MG63 (cell line): ENCODE measurements at regions not wholly inside any gene's neighbourhood (a gene's known extent, or its start where the extent isn't known, plus 50 kb on each side); places are given as distances from the start of the nearest gene placed in this dataset.
A peak's percentile ranks its signal among the peaks of the same experiment; 100 is the strongest.

ENCODE experiments used
- DNase-seq: peaks from one replicate; pipeline ENCODE4 v3.0.0-alpha.2; 2020
- H3K27me3 ChIP-seq: fragments of 250-450 bp; sonication (Bioruptor Pico); 2 replicates; pipeline ENCODE4 v1.5.1; 2020; ENCODE audit warnings: mild to moderate bottlenecking, moderate library complexity
- H3K36me3 ChIP-seq: fragments of 250-450 bp; sonication (Bioruptor Pico); 2 replicates; pipeline ENCODE4 v1.5.1; 2020; ENCODE audit warnings: mild to moderate bottlenecking, moderate library complexity
- H3K4me3 ChIP-seq: fragments of 250-450 bp; sonication (Bioruptor Pico); 2 replicates; pipeline ENCODE4 v1.5.1; 2020; ENCODE audit warnings: mild to moderate bottlenecking, moderate library complexity
- H3K9me3 ChIP-seq: fragments of 250-450 bp; sonication (Bioruptor Pico); 2 replicates; pipeline ENCODE4 v1.5.1; 2020; ENCODE audit warnings: mild to moderate bottlenecking, moderate library complexity

DNA sequence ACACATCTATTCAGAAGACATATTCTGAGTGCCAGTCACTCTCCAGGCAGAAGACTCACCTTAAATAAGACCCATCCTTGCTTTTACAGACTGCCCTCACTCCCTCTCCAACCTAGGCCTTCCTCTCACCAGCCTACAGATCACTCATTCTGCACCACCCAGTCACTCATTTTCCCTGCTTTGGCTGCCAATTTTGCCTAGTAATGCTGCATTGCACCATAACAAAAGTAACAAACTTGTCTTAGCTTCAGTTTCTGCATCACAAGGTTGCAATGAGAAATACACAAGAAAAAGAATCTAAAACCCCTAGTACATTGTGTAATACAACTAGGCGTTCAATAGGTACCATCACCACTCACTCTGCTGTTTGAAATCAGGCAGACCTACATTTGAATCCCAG, 292.4 kb downstream of the PLPP3 start:
- DNase-seq: no peak
- Histone ChIP-seq H3K4me3 (no peak overlapping the region), H3K27me3 (no peaks in the 10 kb centered on the region), H3K36me3 (no peaks in the 10 kb centered on the region), H3K9me3 (no peaks in the 10 kb centered on the region)

DNA sequence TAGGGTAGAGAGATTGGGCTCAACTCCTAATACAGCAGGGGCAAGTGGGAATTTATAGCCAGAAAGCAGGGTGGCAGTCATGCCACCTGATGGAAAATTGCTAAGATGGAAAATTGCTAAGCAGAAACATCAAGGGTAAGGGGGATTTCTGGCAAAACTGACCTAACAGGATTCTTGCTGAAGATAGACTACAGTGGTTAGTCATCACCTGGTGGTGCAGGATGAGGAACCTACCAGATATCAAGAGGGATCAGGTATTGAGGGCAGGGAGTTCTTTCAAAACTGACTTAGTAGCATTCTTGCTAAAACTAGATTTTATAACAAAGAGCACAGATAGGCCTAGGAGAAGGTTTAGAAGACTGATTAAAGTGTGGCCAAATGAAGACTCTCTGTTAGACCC, 292.9 kb downstream of the PLPP3 start:
- H3K9me3 ChIP-seq: no peaks in the 10 kb centered on the region
- no peak for DNase-seq
- no peaks in the 10 kb centered on the region for H3K27me3 ChIP-seq
- H3K36me3 ChIP-seq: no peaks in the 10 kb centered on the region
- no peak overlapping the region for H3K4me3 ChIP-seq

DNA sequence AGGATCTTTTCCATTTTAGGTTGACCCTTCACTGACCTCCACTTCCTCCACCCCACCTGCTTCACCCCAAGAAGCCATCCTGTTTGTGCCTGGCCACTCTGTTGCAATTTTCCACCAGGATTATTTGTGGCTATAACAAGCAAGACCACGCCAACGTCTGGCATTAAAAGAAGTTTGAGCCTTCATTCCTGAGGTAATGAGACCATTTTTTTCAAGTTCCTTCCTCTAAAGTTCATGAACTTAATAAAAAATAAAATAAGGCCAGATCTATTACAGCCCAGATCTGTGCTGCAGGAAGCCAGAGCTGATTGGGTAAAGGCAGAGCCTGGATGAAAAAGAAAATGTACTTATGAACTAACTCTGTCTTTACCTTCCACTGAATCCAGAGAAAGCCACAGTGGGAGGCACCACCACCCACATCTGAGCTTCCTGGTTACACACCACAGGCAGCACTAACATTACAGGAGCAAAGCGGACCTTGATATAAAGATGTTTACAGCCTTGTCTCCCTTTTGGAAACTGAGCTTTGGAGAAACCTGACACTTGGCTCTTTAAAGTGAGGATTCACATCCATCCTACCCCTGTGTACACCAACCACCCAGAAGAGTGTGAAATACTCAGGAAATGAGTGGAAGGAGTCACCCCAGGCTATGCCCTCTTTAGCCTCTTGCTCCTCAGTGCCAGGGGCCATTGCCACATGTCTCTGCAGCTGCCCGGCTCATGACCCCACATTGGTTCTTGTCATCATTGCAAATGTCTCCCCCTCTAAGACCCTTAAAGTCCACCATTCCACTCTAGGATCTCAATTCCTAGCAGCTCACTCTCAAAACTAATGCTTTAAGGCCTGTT, 293.6 kb downstream of the PLPP3 start:
- Histone ChIP-seq H3K9me3 (no peaks in the 10 kb centered on the region), H3K36me3 (no peaks in the 10 kb centered on the region), H3K4me3 (no peak overlapping the region), H3K27me3 (no peaks in the 10 kb centered on the region)
- no peak for DNase-seq

DNA sequence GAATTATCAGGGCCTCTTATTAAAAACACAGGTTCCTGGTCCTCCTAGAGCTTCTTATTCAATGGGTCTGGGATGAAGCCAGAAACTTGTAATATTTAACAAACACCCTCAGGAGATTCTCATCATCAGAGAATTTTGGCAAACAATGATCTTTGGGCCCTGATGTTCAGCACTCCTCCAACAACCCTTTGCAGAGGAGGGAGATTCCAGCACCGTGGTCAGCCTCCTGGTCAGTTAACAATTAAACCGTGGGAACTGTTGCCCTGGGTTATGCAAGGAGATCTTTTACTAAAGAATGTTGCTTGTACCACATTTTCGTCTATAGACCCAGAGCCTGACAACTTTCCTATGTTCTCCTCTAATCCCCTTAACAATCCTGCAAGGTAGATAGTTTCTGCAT, 294.4 kb downstream of the PLPP3 start:
- DNase-seq: peak; percentile 42
- Histone ChIP-seq H3K27me3 (no peaks in the 10 kb centered on the region), H3K9me3 (no peaks in the 10 kb centered on the region), H3K4me3 (no peak overlapping the region), H3K36me3 (no peaks in the 10 kb centered on the region)

DNA sequence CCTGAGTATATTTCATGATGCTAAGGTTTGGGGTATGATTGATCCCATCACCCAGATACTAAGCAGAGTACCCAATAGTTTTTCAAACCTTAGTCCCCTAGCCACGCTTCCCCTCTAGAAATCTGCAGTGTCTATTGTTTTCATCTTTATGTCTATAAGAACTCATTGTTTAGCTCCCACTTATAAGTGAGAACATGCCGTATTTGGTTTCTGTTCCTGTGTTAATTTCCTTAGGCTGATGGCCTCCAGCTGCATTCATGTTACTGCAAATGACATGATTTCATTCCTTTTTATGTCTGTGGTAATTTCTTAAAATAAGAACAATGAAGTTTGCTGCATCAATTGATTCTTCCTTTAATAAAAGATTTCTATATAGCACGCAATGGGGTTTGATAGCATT, 301.3 kb downstream of the PLPP3 start:
- no peak for DNase-seq
- Histone ChIP-seq H3K27me3 (no peaks in the 10 kb centered on the region), H3K4me3 (no peak overlapping the region), H3K36me3 (no peaks in the 10 kb centered on the region), H3K9me3 (no peaks in the 10 kb centered on the region)

DNA sequence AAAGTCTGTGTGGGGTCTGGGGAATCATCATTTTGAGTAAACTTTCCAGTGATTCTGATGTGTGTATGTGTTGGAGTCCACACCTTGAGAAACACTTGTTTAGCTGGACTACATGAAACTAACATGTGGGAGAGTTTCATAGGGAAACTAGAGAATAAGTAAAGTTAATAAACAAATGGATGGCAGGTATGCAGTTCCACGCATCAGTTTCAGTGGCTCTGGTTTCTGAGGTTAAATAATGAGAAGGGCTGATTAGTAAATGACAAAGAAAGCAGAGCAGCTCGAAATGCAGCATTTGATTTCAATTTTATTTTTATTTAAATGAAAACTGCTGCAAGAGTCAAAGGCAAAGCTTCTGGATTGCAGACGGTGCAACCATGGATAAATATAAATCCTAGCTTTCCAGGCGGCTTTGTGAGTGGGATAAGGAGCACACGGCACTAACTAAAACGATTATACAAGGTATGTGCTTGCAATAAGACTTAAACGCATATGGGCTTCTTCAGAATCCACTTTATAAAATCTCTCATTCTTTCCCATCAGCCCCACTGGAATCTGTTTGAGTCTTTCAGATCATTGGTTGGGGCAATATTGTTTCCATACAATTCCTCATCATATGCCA, 310.7 kb downstream of the PLPP3 start:
- H3K36me3 ChIP-seq: no peaks in the 10 kb centered on the region
- H3K9me3 ChIP-seq: no peaks in the 10 kb centered on the region
- no peak overlapping the region for H3K4me3 ChIP-seq
- DNase-seq: no peak
- no peaks in the 10 kb centered on the region for H3K27me3 ChIP-seq

DNA sequence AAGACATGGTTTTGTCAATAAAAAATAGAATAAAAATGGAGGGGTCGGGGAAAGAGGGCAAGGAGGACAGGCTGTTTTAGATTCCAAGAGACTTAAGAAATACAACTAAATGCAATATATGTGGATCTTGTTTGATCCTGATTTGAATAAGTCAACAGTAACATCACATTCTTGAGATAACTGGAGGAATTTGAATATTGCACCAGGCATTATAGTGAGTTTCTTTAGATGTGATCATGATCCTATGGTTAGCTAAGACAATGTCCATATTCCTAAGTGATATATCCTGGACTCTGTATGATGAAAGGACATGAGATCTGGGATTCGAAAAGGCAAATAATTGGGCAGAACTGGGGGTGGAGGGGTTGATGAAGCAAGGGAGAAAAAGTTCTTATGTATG, 311.8 kb downstream of the PLPP3 start:
- no peaks in the 10 kb centered on the region for H3K9me3 ChIP-seq
- H3K4me3 ChIP-seq: no peak overlapping the region
- H3K36me3 ChIP-seq: no peaks in the 10 kb centered on the region
- no peak for DNase-seq
- H3K27me3 ChIP-seq: no peaks in the 10 kb centered on the region

DNA sequence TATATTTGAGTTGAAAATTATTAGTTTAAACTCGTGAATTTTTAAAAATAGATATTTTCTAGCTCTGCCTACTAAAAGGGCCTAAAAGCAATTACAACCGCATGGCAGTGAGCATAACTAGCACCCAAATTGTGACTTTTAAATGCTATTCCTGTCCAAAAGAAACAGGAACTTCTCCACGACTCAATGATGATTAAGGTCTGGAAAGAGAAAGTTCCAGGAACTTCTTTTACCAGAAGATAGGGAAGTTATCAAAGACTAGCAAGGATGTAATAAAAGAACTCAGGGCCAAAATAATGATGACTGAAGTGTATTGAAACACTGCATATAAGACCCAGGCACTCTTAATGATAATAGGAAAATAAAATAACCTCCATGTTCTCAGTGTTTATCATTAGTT, 313.0 kb downstream of the PLPP3 start:
- Histone ChIP-seq H3K9me3 (no peaks in the 10 kb centered on the region), H3K36me3 (no peaks in the 10 kb centered on the region), H3K27me3 (no peaks in the 10 kb centered on the region), H3K4me3 (no peak overlapping the region)
- DNase-seq: no peak

DNA sequence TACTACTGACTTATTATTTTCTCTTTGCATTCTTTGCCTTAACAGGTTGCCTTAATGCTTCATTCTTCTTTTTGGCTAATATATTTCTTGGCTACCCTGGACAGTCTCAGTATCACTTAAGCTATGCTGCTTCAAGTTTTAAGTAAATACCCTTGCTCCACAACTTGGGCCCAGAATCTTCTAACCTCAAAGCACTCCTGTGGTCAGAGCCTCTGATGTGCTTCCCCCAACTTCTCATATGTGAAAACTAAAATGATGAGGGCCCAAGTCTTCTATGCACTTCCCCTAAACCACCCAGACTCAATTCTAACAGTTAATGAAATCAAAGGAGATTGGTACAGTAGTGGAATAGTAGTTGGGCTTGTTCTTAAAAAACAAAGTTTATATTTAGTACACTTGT, 314.1 kb downstream of the PLPP3 start:
- no peak for DNase-seq
- Histone ChIP-seq H3K4me3 (no peak overlapping the region), H3K27me3 (no peaks in the 10 kb centered on the region), H3K36me3 (no peaks in the 10 kb centered on the region), H3K9me3 (no peaks in the 10 kb centered on the region)

DNA sequence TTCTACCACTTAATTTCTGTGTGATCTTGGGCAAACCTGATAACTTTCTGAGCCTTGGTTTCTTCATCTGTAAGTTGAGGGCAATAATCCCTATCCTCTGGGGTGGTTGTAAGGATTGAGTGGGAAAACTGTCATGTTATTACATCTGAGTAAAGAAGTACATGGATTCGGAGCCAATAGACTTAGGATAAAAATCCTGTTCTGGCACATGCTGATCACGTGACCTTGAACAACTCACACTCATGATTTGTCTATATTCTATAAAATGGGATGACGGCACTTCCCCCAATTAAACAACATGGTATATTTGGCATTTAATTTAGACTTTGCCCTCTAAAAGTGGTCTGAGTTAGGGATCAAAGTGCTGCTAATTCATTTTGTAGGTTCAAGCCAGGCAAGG, 315.5 kb downstream of the PLPP3 start:
- no peak for DNase-seq
- no peak overlapping the region for H3K4me3 ChIP-seq

DNA sequence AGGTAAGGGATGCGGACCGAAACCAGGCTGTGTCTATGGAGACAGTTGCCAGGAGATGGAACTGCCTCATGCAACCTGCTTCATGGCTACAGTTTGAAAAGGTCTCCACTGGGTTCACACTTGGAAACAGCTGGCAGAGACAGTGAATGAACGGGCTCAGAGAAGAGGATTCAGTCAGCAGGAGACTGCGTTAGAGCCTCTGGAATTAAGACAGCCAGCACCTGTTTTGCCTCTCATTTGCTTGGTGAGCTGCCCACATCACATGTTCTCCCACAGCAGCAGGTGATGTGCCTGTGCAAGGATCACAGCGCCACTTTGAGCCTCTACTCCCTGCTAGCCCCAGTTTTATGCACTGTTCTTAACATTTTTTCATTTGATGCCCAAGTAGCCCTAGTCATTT, 321.0 kb downstream of the PLPP3 start:
- H3K27me3 ChIP-seq: no peaks in the 10 kb centered on the region
- no peaks in the 10 kb centered on the region for H3K9me3 ChIP-seq
- no peaks in the 10 kb centered on the region for H3K36me3 ChIP-seq
- H3K4me3 ChIP-seq: no peak overlapping the region
- DNase-seq: no peak

More for the DNA sequence above, 315.5 kb downstream of the PLPP3 start:
- H3K36me3 ChIP-seq: no peaks in the 10 kb centered on the region
- H3K27me3 ChIP-seq: no peaks in the 10 kb centered on the region
- H3K9me3 ChIP-seq: no peaks in the 10 kb centered on the region

DNA sequence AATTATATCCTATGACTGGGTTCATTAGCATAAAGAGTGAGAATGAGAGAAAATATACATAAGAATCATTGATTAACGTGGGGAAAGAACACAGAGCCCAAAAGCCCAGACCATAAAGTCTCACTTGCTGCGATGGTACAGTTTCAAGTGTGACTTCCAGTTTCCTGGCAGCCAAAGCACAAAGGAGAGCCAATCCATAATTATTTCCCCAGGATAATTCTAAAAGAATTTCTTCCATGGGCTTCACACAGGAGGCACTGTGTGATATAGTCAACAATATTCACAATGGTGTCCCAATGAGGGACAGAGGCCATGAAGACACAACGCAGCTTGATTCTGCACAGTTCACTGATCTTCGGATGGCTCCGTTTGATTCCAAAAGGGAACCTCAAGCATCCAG, 321.6 kb downstream of the PLPP3 start:
- no peak for DNase-seq
- Histone ChIP-seq H3K27me3 (no peaks in the 10 kb centered on the region), H3K4me3 (no peak overlapping the region), H3K9me3 (no peaks in the 10 kb centered on the region), H3K36me3 (no peaks in the 10 kb centered on the region)

DNA sequence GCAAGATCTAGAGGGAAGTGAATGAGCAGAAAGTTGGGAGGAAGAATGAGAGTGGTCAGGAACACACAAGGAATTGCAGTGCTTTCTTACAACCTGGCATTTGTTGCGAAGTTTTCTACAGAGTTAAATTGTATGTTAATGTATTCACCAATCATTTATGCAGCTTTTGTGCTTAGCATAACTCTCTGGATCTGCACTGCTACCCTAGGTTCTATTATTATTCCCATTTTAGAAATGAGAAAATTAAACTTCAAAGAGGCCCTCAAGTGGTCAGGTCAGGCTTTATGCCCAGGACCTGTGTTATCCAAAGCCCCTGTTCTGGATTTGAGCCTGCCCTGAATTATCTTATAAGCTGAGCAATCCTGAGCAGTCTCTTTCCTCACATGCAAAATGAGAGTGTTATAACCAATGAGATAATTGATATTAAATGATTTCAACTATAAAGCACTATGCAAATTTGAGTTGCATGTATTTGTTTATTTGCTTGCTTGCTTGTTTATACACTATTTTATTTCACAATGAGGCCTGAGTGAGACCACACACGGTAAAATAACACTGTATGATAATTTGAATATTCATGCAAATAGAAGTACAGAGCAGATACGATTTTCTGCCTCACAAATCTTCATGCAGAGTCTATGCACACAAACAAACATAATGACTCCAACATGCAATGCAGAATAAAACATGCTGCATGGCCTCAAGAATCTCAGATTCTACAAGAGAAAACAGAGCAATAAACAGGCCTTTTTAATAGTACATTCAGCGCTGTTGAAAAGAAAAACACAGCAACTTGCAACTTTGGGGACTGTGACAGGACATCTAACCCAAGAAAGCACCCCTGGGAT, 323.0 kb downstream of the PLPP3 start:
- Histone ChIP-seq H3K4me3 (no peak overlapping the region), H3K27me3 (no peaks in the 10 kb centered on the region), H3K36me3 (no peaks in the 10 kb centered on the region), H3K9me3 (no peaks in the 10 kb centered on the region)
- no peak for DNase-seq

DNA sequence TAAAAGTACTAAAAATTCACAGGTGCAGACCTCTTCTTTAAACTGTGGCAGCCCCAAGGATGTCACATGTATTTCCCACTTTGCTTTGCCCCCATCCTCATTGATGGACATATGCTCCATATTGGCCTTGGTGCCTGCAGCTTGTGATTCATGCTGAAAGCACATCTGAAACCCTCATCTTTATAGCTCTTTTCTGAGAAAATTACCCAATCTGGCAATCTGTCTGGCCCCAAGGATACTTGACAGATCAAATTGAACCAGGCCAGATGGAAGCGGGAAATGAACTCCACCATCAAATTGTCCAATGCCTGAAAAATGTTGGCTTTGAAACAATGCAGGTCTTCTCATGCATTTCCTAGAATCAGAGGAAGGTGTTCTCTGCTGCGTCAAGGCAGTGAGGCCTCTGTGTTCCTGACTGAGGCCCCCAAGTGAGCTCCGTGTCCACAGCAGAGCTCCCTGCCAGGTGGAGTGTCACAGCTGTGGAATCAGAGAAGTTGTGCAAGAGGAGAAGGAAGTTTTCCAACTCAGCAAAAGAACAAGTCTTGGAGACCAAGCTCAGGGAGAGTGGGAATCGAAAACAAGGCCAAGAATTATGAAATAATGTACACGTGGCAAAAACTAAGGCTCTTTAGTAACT, 323.7 kb downstream of the PLPP3 start:
- H3K9me3 ChIP-seq: no peaks in the 10 kb centered on the region
- H3K27me3 ChIP-seq: no peaks in the 10 kb centered on the region
- H3K4me3 ChIP-seq: no peak overlapping the region
- H3K36me3 ChIP-seq: no peaks in the 10 kb centered on the region
- DNase-seq: peak; percentile 6

DNA sequence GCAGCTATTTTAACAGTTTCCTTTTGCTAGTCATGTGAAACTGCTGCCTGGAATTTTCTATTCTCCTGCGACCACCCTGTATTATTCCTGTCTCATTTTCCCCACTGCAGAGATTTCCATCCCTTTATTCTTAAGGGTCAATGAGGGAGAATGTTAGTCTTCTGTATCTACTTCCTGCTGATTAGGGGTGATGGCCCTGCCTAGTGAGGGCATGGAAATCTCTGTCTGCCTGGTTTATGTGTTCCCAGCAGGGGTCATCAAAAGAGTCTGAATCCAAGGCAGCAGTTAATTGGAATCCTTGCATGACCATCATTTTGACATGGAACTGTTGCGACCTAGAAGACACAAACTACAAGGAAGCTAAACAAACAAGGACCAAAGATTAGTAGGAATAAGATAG, 325.2 kb downstream of the PLPP3 start:
- H3K36me3 ChIP-seq: no peaks in the 10 kb centered on the region
- no peak for DNase-seq
- no peaks in the 10 kb centered on the region for H3K9me3 ChIP-seq
- no peaks in the 10 kb centered on the region for H3K27me3 ChIP-seq
- H3K4me3 ChIP-seq: no peak overlapping the region

DNA sequence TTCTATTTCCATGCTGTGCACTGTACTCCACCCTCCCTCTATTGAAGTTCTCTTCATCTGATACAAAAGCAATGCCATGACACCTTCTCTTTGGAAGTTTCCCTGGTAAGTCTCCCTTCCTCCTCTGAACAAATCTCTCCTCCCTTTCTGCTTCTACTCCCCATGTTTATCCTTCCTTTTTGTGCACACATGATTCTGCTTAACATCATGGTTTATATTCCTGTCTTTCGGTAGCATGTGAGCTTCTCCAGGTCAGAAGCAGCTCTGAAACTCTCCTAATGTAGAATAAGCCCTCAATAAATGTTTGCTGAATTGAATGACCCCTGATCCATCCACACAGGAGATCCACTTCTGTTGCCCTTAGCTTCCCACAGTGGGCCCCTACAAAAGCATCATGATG, 328.6 kb downstream of the PLPP3 start:
- no peaks in the 10 kb centered on the region for H3K27me3 ChIP-seq
- no peaks in the 10 kb centered on the region for H3K36me3 ChIP-seq
- no peaks in the 10 kb centered on the region for H3K9me3 ChIP-seq
- no peak for DNase-seq
- no peak overlapping the region for H3K4me3 ChIP-seq

DNA sequence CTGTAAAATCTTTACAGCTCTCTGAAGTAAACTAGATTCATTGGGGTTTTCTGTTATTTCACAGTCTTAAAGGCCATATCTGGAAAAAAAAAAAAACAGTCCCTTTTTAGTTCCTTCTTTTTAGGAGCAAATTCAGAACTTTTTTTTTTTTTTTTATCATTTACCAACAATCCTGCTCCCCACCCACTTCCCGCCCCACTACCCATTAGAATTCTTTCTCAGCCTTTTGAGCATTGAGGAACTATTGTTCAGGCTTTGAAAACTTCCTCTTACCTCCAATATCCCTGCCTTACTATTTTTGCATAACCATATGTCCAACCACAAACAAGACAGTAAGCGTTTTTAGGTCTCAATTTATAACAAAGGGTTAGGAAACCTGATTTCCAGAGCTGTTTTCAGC, 330.1 kb downstream of the PLPP3 start:
- H3K9me3 ChIP-seq: no peaks in the 10 kb centered on the region
- no peaks in the 10 kb centered on the region for H3K27me3 ChIP-seq
- no peak overlapping the region for H3K4me3 ChIP-seq
- no peaks in the 10 kb centered on the region for H3K36me3 ChIP-seq
- DNase-seq: no peak
